Stimulated activated memory B cell treated with anti-CD40 and anti-IgM and Interleukin-4, amounts not matched to agents 10 μg/mL and 1 μg/mL and 100 μg/mL, for 72 hours (primary cell): ENCODE measurements at regions not wholly inside any gene's neighbourhood (a gene's known extent, or its start where the extent isn't known, plus 50 kb on each side); places are given as distances from the start of the nearest gene placed in this dataset.

Experiments
- ATAC-seq: fragments of 150-1000 bp; cut with Tn5 transposase; 2 replicates; pipeline ENCODE4 v1.10.0; 2021
- H3K27ac Mint-ChIP-seq: one replicate; pipeline ENCODE4 v1.8.0; 2022; ENCODE audit warnings: mild to moderate bottlenecking, mixed read lengths
- H3K27me3 Mint-ChIP-seq: one replicate; pipeline ENCODE4 v1.8.0; 2022; ENCODE audit warnings: mixed read lengths
- H3K36me3 Mint-ChIP-seq: one replicate; pipeline ENCODE4 v1.8.0; 2022; ENCODE audit warnings: mixed read lengths
- H3K4me1 Mint-ChIP-seq: one replicate; pipeline ENCODE4 v1.8.0; 2022; ENCODE audit warnings: mixed read lengths
- H3K4me3 Mint-ChIP-seq: one replicate; pipeline ENCODE4 v1.8.0; 2022; ENCODE audit warnings: mild to moderate bottlenecking, moderate library complexity, mixed read lengths
- H3K9me3 Mint-ChIP-seq: one replicate; pipeline ENCODE4 v1.8.0; 2022; ENCODE audit warnings: mixed read lengths

DNA sequence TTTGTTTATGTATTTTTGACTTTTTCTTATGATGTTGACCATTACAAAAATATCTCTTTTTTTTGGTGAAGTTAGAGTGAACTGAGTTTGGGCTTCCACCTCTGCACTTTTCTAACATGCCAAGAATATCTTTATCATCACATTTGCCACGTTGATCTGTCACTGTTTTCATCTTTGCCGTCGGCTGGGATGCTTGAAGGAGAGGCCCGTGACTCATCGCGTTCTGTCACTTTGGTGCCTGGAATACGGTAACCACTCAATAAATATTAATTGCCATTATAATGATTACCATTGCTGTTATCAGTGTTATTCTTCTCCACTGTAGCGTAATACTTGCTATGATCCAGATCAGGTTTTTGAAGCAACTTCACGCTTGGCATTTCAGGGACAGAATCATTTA is 350.8 kb upstream of the PFKP start:
- H3K4me1 Mint-ChIP-seq: no peaks in the 10 kb centered on the region
- no peaks in the 10 kb centered on the region for H3K27me3 Mint-ChIP-seq
- ATAC-seq: no peak
- H3K36me3 Mint-ChIP-seq: no peaks in the 10 kb centered on the region
- no peak overlapping the region for H3K4me3 Mint-ChIP-seq
- no peaks in the 10 kb centered on the region for H3K9me3 Mint-ChIP-seq
- H3K27ac Mint-ChIP-seq: no peak overlapping the region

DNA sequence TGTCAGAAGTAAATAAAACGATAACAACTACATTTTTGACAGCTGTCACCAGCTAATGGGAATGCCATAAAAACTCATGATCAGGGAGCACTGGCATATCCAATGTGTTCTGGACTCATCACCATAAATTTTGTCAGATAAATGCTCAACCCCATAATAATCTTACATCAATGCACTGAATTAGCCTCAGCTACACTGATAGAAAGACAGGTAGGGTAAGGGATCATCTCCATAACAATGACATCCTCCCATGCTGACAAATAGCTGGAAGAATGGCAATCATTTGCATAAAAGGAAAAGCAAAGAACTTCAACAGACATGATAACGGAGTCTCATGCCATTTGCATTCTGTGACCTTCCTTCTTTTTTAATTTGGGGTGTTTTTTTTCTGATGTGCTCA is 352.8 kb upstream of the PFKP start:
- Mint-ChIP-seq H3K4me3 (no peak overlapping the region), H3K36me3 (no peaks in the 10 kb centered on the region), H3K9me3 (peaks cover 4% of the 10 kb centered on the region), H3K27ac (no peak overlapping the region), H3K27me3 (peaks cover 9% of the 10 kb centered on the region), H3K4me1 (no peaks in the 10 kb centered on the region)
- ATAC-seq: no peak

DNA sequence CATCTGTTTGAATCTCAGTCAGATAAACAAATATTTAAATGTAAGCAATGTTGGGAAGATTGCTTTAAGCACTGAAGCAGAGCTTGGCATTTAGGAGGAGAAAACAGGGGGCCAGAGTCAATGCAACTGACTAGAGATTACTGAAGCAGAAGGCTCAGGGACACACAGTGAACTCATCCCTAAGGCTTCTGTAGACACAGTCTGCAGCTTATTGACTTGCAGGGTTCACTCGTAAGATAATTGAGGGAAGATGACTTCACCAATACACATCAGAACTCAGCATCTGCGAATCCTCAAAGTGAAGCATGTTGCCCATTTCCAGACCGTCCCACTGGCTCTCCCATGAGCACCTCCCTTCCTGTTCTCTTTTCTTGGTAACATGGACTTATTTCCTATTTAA is 363.4 kb upstream of the PFKP start:
- Mint-ChIP-seq H3K4me3 (no peak overlapping the region), H3K4me1 (peaks cover 11% of the 10 kb centered on the region), H3K27ac (no peak overlapping the region), H3K27me3 (no peaks in the 10 kb centered on the region), H3K9me3 (peaks cover 3% of the 10 kb centered on the region), H3K36me3 (no peaks in the 10 kb centered on the region)
- no peak for ATAC-seq

DNA sequence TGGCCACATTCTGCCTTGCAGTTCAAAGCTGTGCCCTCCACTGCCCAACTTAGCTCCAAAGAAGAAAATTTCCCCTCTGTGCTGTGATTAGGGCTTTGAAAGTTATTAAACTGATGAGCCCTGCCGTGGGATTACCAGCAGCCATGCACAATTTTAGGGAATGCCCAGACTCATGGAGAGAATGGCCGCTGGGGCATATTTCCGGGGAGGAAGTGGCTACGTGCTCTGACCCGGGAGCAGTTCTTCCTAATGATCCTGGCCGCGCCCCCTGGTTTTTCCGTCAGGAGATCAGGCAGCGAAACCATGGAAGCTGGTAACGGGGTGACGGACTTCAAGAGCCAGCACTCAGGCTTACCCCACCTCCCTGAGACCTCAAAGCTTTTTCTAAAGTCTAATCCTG is 365.5 kb upstream of the PFKP start:
- no peaks in the 10 kb centered on the region for H3K36me3 Mint-ChIP-seq
- H3K27me3 Mint-ChIP-seq: no peaks in the 10 kb centered on the region
- H3K4me1 Mint-ChIP-seq: peaks cover 11% of the 10 kb centered on the region
- H3K27ac Mint-ChIP-seq: no peak overlapping the region
- H3K9me3 Mint-ChIP-seq: no peaks in the 10 kb centered on the region
- H3K4me3 Mint-ChIP-seq: no peak overlapping the region
- ATAC-seq: no peak

DNA sequence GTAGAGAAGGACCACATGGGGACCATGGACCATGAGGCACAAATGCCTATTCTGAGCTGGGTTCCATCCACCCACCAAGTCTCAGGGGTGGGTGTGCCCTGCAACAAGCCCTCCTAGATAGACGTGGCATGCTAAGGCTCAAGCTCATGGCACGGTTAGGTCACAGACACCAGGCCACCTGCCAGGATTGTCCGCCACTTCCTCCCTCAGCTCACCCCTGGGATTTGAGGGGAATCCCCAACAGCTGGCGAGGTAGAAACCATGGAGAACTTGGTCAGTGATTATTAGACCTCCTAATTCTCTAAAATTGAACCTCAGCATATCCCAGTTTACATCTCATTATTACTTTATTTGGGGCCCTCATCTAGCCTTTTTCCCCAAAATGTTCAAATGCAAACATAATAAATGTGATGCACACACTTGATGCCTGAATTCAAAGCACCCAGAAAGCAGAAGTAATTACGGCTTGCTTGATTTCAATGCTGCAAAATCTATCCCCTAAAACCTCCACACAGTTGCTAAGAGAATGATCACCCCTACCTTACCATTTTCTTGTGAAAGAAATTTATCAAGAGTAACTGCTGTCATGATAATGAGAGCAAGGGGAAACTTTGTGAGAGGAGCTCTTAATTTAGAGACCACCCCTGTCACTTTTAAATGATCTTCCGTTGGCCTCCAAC is 366.6 kb upstream of the PFKP start:
- no peak overlapping the region for H3K4me3 Mint-ChIP-seq
- H3K4me1 Mint-ChIP-seq: peaks cover 11% of the 10 kb centered on the region
- ATAC-seq: peak; percentile 86
- H3K36me3 Mint-ChIP-seq: no peaks in the 10 kb centered on the region
- no peaks in the 10 kb centered on the region for H3K9me3 Mint-ChIP-seq
- no peaks in the 10 kb centered on the region for H3K27me3 Mint-ChIP-seq
- no peak overlapping the region for H3K27ac Mint-ChIP-seq

DNA sequence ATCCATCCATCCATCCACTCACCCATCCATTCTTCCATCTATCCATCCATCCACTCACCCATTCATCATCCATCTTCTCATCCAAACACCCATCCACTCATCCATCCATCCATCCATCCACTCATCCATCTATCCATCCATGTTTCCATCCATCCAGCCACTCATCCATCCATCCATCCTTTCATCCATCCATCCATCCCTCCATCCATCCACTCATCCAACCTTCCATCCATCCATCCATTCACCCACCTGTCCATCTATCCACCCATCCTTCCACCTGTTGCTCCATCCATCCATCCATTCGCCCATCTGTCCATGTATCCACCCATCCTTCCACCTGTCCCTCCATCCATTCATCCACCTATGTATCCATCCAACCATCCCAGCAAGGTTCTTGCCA is 378.4 kb upstream of the PFKP start:
- Mint-ChIP-seq H3K27ac (no peak overlapping the region), H3K4me3 (no peak overlapping the region), H3K9me3 (peaks cover 7% of the 10 kb centered on the region), H3K36me3 (no peaks in the 10 kb centered on the region), H3K4me1 (no peaks in the 10 kb centered on the region), H3K27me3 (peaks cover 8% of the 10 kb centered on the region)
- no peak for ATAC-seq

DNA sequence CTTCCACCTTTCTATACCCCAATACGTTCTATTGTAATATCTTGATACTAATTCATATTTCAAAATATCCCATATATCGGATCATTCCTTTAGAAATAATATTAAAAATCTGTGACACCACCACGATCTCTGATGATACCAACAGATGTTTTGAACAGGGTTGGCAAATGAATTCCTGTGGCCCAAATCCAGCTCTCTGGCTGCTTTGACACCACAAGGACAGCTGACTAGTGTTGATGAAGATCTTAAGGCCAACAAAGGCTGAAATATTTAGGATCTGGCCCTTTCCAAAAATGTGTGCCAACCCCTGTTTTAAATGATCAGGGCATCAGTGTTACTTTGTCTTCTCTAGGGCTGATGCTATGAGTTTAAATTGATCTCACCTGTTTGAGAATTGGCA is 380.7 kb upstream of the PFKP start:
- Mint-ChIP-seq H3K4me3 (no peak overlapping the region), H3K27me3 (peaks cover 8% of the 10 kb centered on the region), H3K36me3 (no peaks in the 10 kb centered on the region), H3K9me3 (peaks cover 9% of the 10 kb centered on the region), H3K4me1 (no peaks in the 10 kb centered on the region), H3K27ac (no peak overlapping the region)
- ATAC-seq: no peak

DNA sequence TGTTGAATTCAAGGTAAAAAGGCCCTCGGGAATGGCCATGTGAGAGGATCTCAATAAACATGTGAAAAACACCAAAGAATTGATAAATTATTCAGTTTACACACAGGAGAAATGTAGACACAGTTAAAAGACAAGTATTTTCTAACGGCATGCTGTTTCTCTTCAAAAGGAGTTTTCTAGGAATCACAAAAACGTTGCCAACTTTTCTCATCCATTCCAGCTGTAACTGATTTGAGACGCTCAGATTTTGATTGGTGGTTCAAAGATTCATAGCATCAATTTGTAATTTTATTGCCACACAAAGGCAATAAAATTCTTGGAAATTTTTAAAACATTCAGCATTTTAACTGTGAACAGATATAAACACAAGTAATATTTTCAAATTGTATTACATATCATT is 384.9 kb upstream of the PFKP start:
- no peak overlapping the region for H3K4me3 Mint-ChIP-seq
- peaks cover 3% of the 10 kb centered on the region for H3K9me3 Mint-ChIP-seq
- H3K36me3 Mint-ChIP-seq: no peaks in the 10 kb centered on the region
- no peak for ATAC-seq
- no peaks in the 10 kb centered on the region for H3K4me1 Mint-ChIP-seq
- H3K27me3 Mint-ChIP-seq: no peaks in the 10 kb centered on the region
- no peak overlapping the region for H3K27ac Mint-ChIP-seq

DNA sequence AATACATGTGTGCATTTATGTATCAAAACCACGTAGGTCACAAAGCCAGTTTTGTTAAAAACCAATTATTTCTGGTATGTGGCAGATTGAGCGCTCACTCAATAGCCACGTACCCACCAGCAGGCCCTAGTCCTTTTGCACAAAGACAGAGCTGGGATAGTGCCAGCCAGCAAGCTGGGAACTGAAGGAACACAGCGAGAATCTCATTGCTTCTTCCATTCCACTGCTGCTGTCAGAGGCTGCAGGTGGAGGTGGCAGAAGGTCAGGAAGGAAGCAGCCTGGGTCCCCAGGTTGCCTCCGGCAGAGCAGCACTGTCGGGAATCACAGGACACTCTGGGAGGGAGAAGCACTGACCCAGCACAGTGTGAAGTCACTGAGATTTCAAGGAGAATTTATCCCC is 385.5 kb upstream of the PFKP start:
- Mint-ChIP-seq H3K27ac (no peak overlapping the region), H3K36me3 (no peaks in the 10 kb centered on the region)
- no peak for ATAC-seq

DNA sequence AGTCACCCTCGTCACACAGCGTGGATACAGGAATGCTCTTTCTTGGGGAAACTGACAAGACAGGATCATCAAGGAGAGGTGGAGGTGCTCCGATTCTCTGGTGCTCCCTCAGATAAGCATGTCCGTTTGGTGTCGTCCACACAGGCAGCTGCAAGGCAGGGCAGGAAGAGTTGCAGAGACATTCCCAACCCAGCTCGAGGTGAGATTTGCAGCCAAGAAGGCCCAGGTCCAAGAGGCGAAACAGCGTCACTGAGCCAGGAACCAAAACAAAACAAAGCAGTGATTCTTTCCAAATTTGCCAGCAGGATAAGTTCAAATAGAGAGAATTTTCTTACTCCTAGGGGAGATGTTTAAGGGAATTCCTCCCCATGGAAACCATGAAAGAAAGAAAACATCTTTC is 386.5 kb upstream of the PFKP start:
- H3K36me3 Mint-ChIP-seq: no peaks in the 10 kb centered on the region
- peaks cover 3% of the 10 kb centered on the region for H3K9me3 Mint-ChIP-seq
- no peaks in the 10 kb centered on the region for H3K4me1 Mint-ChIP-seq
- no peak overlapping the region for H3K27ac Mint-ChIP-seq
- no peak for ATAC-seq
- H3K27me3 Mint-ChIP-seq: no peaks in the 10 kb centered on the region
- H3K4me3 Mint-ChIP-seq: no peak overlapping the region

More for the DNA sequence above, 385.5 kb upstream of the PFKP start:
- no peaks in the 10 kb centered on the region for H3K4me1 Mint-ChIP-seq
- no peaks in the 10 kb centered on the region for H3K27me3 Mint-ChIP-seq
- peaks cover 3% of the 10 kb centered on the region for H3K9me3 Mint-ChIP-seq
- H3K4me3 Mint-ChIP-seq: no peak overlapping the region

DNA sequence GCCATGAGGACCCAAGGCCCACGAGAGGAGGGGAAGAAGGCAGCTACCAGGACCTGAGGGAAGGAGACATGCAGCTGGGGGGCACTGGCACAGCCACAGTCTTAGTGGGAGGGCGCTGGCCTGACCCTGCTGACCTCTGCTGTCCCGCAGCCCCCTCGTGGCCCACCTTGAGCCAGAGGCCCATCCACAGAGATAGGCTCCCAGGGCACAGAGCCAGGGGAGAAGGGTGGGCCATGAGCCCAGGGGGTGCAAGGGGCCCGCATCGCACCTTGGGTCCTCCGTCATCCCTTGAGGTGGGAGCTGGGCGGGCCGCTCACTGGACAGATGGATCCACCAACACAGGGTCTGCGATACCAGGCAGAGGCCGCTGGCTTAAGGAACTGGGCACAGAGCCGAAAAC is 387.7 kb upstream of the PFKP start:
- Mint-ChIP-seq H3K4me3 (no peak overlapping the region), H3K27ac (no peak overlapping the region), H3K27me3 (no peaks in the 10 kb centered on the region), H3K36me3 (no peaks in the 10 kb centered on the region), H3K9me3 (peaks cover 3% of the 10 kb centered on the region), H3K4me1 (no peaks in the 10 kb centered on the region)
- ATAC-seq: peak; percentile 24

DNA sequence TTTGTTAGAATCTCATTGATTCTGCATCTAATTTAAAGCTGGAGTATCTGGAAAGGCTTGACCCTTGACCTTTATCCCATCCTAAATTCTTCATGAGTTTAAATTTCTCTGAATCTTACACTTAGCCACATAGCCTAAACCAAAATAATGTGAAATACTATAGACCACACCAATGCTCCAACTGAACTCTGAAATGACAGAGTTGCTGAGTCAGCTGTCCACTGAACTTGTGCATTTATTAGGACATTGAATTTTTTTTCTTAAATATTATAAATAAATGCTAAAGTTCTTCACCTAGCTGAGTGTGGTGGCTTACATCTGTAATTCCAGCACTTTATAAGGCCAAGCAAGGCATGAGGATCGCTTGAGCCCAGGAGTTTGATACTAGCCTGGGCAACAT is 390.9 kb upstream of the PFKP start:
- Mint-ChIP-seq H3K36me3 (no peaks in the 10 kb centered on the region), H3K9me3 (no peaks in the 10 kb centered on the region), H3K27ac (no peak overlapping the region), H3K27me3 (no peaks in the 10 kb centered on the region), H3K4me1 (no peaks in the 10 kb centered on the region), H3K4me3 (no peak overlapping the region)
- no peak for ATAC-seq

DNA sequence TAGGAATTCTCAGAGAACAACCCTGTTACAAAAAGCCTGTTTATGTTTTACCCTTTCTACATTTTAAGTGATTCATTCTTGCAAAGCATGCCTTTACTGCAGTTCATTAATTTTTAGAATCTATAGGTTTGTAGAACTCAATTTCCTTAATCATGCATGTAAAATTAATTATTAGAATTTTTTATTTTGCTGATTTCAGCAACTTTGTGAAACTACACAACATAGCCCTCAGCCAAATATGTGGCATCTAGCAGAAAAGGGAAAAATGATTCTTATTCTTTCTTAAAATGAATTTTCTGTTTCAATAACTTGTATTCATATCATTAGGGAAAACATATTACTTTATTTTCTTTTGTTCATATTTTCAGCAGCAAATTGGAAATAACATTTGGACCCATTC is 392.9 kb upstream of the PFKP start:
- Mint-ChIP-seq H3K4me1 (no peaks in the 10 kb centered on the region), H3K9me3 (peaks cover 2% of the 10 kb centered on the region), H3K27me3 (no peaks in the 10 kb centered on the region), H3K27ac (no peak overlapping the region), H3K4me3 (no peak overlapping the region), H3K36me3 (no peaks in the 10 kb centered on the region)
- ATAC-seq: no peak

DNA sequence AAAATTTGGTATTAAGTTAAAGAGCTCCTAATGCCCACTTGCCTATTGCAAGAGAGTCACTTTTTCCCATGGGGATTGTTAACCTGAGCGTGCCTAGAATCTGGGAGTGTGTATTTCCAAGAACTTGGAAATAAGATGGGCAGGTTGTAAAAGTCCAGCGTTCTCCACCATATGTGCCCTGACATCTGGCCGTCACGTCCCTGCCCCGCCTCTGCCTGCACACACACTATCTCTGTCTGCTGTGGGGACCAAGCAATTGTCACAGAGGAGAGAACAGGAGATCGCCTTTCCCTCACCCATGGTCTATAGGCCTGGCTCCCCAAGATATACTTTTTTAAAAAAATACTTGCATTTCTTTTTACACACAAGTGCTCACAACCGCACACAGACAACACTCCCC is 396.5 kb upstream of the PFKP start:
- Mint-ChIP-seq H3K4me3 (no peak overlapping the region), H3K4me1 (no peaks in the 10 kb centered on the region), H3K27me3 (no peaks in the 10 kb centered on the region), H3K27ac (no peak overlapping the region), H3K9me3 (peaks cover 6% of the 10 kb centered on the region), H3K36me3 (no peaks in the 10 kb centered on the region)
- no peak for ATAC-seq

DNA sequence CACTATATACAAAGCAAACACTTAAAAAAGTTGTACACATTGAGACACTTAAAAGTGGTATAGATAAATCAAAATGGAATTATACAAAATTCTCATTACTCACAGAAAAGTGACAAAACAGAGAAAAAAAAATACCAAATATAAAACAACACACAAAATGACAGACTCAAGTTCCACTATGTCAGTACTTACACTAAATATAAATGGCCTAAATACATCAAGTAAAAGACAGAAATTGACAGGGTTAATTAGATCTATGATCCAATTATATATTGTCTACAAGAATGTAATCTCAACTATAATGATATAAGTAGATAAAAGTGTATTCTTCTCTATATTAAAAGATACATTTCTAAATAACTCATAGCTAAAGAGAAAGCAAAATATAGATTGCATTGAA is 401.6 kb upstream of the PFKP start:
- H3K27ac Mint-ChIP-seq: no peak overlapping the region
- no peak for ATAC-seq
- no peaks in the 10 kb centered on the region for H3K27me3 Mint-ChIP-seq
- peaks cover 12% of the 10 kb centered on the region for H3K9me3 Mint-ChIP-seq
- H3K4me1 Mint-ChIP-seq: no peaks in the 10 kb centered on the region
- H3K4me3 Mint-ChIP-seq: no peak overlapping the region
- no peaks in the 10 kb centered on the region for H3K36me3 Mint-ChIP-seq

DNA sequence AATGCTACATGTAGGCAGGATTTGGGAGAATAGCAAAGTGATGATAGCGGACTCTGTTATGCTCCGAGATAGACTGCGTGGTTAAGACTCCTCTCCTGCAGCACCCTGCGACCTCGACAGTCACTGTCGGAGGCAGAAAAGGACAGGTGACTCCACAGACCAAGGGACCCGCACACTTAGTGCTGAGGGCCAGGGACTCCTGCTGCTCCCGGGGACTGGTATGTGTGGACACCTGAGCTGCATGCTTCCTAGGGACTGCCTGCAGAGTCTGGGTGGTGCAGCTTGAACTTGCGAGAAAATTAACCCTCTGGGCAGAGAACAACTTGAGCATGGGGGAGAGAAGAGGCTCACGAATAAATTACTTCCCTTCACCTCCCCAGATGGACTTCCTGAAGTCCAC is 407.1 kb upstream of the PFKP start:
- no peak for ATAC-seq
- peaks cover 7% of the 10 kb centered on the region for H3K9me3 Mint-ChIP-seq
- no peak overlapping the region for H3K27ac Mint-ChIP-seq
- H3K27me3 Mint-ChIP-seq: no peaks in the 10 kb centered on the region
- no peaks in the 10 kb centered on the region for H3K4me1 Mint-ChIP-seq
- H3K36me3 Mint-ChIP-seq: no peaks in the 10 kb centered on the region
- no peak overlapping the region for H3K4me3 Mint-ChIP-seq

DNA sequence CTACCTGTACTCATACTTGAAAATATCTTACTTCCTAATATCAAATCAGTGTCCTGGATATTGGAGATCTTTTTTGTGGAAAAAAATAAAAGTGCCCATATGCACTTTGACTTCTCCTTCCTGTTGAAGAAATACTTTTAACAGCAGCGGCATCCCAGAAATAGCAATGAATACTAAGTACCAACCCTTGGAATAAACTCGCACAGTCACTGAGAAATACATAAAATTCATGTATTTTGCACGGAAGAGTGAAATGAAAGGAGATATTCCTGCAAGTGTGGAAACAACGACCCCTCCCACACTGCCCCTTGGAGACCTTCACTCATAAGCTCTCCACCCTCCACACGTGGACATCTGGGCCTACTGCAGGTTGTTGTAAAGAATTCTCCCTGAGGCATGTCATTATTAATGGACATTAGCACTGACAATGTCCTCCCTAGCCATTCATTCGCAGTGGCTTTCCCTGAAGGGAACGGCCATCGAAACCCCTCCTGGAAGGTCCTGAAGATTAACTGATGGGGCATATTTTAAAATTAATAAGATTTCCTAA is 407.6 kb upstream of the PFKP start:
- Mint-ChIP-seq H3K4me3 (no peak overlapping the region), H3K36me3 (no peaks in the 10 kb centered on the region), H3K27ac (no peak overlapping the region), H3K4me1 (no peaks in the 10 kb centered on the region), H3K9me3 (peaks cover 3% of the 10 kb centered on the region), H3K27me3 (no peaks in the 10 kb centered on the region)
- ATAC-seq: no peak
